ENCODE measurements at regions not wholly inside any gene's neighbourhood (a gene's known extent, or its start where the extent isn't known, plus 50 kb on each side); places are given as distances from the start of the nearest gene placed in this dataset.
"Not testable (repeated sequence)": the region's sequence is repeated elsewhere in the genome, so short reads cannot be mapped to it uniquely, and the experiment has no call there.

DNA sequence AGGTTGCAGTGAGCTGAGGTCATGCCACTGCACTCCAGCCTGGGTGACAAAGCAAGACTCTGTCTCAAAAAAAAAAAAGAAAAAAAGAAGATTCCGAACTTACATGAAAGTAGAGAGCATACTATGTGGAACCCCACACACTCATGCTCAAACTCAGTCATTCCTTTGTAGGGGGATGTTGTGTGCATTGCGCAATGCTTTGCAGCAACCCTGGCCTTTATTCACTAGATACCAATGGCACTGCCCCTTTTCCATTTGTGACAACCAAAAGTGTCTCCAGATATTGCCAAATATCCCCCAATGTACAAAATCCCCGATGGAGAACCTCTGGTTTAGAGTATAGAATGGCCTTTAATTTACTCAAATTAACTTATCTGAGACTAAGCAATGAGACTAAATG is 158.6 kb downstream of the GJA1 start:
- no peak for DNase-seq (ENCODE audit: low read depth)

GRCh38 chr6:121595646-121596045 is 160.2 kb downstream of the GJA1 start:
- no peak for DNase-seq (ENCODE audit: low read depth)

DNA sequence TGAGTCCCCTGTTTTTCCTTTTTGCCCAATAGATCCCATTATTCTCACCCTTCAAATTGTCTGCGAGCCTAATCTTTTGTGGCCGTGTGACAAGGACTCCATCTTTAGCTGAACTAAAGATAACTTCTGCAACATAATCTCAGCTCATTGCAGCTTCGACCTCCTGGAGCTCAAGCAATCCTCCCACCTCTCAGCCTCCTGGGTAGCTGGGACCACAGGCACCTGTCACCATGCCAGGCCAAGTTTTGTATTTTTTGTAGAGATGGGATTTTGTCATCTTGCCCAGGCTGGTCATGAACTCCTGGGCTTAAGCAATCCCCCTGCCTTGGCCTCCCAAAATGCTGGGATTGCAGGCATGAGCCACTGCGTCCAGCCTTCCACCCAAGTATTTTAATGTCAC is 161.0 kb downstream of the GJA1 start:
- peak; percentile 10 for DNase-seq (ENCODE audit: low read depth)

GRCh38 chr6:121597654-121598053 is 162.2 kb downstream of the GJA1 start:
- DNase-seq (ENCODE audit: low read depth) = peak; percentile 32

GRCh38 chr6:121599331-121599730 is 163.9 kb downstream of the GJA1 start:
- DNase-seq (ENCODE audit: low read depth) = not testable (repeated sequence)

GRCh38 chr6:121600389-121601168 is 165.1 kb downstream of the GJA1 start:
- DNase-seq (ENCODE audit: low read depth) = no peak

GRCh38 chr6:121603486-121603885 is 168.0 kb downstream of the GJA1 start:
- DNase-seq (ENCODE audit: low read depth) = no peak

DNA sequence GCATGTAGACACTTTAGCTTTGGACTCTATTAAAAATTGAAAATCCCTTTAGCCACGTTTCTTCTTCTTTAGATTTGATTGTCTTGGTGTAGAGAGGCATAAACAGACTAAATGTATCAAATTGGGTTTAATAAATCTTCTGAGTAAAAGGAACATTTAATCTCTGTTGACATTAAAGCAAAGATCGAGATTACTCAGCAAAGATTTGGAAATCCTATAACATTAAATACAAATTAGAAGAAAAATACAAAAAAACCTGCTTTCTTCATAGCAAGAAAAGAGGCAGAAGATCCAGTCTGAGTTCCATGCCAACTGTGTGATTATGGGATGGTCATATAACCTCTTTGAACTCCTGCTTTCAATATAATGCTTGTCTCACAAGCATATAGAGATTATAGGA is 172.3 kb downstream of the GJA1 start:
- DNase-seq (ENCODE audit: low read depth) = no peak

DNA sequence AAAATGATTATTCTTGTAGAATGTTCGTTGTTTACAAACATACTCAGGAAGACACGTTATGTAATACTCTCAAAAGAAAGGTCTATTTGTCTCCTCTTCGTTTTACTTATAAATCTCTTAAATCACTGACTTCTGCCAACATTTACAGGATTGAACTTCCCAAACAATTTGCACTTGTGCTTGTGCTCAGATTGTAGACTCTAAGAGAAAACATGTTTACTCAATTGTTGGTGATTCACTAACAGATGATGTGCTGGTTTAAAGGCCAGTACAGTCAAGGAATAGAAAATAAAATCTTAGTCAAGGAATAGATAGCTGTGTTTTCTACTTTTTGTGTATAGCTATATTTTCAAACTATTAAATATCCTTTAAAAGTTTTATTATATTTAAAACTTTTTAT is 172.8 kb downstream of the GJA1 start:
- DNase-seq (ENCODE audit: low read depth) = no peak

DNA sequence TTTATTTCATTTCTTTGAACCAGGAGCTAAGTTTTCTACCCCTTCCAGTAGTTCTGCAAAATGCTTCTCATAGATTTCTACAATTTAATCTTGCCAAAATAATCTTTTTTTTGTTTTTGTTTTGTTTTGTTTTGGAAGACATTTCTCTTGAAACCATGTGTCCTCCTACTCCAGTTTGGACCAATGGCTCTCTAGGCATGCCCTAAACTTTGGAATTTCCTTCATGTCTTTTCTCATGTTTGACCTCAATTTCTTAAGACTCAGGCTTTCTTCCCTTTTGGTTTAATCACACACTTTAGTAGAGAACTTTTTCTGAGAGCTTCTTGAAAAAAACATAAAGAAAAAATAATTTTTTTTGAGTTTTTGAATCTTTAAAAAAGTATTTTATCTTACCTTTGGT is 173.8 kb downstream of the GJA1 start:
- no peak for DNase-seq (ENCODE audit: low read depth)

DNA sequence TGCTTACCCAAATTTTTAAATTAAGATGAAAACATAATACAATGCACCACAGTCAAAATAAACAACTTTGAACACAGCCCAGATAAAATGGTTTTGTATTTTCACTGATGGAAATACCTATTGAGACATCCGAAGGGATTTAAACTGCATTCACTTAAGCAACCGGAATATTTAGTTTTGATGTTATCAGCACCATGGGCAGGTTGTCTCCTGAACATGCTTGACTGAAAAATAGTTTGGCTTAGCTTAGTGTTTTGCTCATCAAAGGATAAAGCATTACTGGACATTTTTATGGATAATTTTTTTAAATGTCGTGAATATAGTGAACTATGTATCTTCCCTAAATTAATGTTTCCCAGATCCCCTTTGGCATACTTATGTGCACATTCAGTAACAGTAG is 177.5 kb downstream of the GJA1 start:
- no peak for DNase-seq (ENCODE audit: low read depth)

DNA sequence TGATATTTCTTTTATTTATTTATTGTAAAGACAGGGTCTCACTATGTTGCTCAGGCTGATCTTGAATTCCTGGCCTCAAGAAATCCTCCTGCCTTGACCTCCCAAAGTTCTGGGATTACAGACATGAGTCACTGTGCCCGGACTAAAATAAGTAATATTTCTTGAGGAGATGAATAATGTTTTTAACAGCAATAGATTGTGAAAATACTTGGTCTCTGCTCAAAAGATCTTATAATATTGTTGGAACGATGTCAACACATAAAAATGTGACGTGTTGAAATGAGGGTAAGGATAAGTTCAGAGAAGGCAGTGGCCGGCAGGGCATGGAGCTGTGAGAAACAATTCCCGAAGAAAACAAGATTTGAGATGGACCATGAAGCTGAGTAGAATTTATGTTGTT is 178.7 kb downstream of the GJA1 start:
- DNase-seq (ENCODE audit: low read depth) = no peak

DNA sequence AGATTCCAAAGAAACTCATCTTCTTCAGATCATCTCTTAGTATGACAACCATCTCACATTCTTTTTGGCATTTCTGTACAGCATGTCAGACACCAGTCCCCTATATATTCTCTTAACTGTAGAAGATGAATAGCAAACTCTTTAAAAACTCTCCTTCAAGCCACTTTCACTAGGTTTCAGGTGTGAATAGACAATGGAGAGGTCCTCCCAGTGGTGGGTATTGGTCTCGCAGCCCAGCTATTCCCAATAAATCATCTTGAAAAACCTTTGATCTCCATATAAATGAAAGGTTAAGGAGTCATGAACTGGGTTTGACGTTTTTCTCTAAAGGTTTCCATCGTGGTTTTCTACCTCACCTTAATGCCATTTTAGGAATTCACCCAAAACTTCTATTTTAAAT is 180.0 kb downstream of the GJA1 start:
- no peak for DNase-seq (ENCODE audit: low read depth)

DNA sequence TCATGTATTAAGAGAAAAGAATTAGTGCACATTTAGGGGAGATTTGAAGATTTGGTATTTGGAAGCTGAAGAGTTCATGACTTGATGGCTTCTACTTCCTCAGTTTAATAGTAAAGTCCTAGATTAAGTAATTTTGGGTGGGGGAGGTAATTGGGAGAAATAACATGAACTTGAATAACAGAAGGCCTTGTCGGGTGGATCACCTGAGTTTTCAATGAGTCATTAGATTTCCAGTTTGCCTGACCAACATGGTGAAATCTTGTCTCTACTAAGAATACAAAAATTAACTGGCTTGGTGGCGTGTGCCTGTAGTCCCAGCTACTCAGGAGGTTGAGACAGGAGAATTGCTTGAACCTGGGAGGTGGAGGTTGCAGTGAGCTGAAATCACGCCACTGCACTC is 181.0 kb downstream of the GJA1 start:
- DNase-seq (ENCODE audit: low read depth) = no peak

GRCh38 chr6:121617388-121617787 is 181.9 kb downstream of the GJA1 start:
- no peak for DNase-seq (ENCODE audit: low read depth)

- no peak for DNase-seq (ENCODE audit: low read depth)
Measured at GRCh38 chr6:121619013-121619412, 183.6 kb downstream of the GJA1 start.

GRCh38 chr6:121619987-121620740 is 184.7 kb downstream of the GJA1 start:
- no peak for DNase-seq (ENCODE audit: low read depth)

DNA sequence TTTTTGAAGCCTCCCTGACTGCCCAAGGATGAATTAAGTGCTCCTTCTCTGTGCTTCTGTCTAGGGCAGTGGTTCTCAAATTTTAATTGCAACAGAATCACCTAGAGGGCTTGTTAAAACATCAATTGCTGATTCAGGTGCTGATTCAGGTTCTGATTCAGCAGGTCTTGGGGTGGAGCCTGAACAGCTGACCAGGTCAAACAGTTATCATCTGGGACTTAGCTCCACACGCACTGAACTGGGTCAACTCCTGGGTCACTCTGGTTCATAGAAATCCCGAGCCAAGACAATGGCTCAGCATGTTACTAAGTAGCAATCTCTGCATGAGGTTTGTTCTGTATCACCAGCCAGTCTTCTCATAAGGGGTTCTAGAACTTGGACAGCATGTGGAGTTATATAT is 192.3 kb downstream of the GJA1 start:
- DNase-seq (ENCODE audit: low read depth) = no peak

- DNase-seq (ENCODE audit: low read depth) = no peak
Measured at GRCh38 chr6:121630716-121631115, 195.3 kb downstream of the GJA1 start.

GRCh38 chr6:121631752-121632151 is 196.3 kb downstream of the GJA1 start:
- not testable (repeated sequence) for DNase-seq (ENCODE audit: low read depth)

DNA sequence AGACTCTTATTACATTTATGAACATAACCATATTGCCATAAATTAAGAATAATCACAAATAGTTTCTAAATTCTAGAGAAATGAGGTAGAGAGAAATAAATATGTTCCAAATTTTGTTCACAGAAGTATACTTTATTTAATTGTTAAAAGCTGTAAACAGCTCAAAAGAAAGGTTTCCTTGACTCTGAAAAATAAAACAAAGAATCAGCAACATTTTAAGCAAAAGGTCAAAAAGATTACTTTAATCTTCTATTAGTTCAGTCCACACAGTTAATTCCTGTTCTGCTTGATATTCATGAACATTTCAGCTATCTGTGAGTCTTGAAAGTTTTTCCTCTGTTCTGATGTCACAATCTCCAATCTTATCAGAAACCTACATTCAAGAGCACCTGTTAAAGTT is 197.9 kb downstream of the GJA1 start:
- DNase-seq (ENCODE audit: low read depth) = no peak

DNA sequence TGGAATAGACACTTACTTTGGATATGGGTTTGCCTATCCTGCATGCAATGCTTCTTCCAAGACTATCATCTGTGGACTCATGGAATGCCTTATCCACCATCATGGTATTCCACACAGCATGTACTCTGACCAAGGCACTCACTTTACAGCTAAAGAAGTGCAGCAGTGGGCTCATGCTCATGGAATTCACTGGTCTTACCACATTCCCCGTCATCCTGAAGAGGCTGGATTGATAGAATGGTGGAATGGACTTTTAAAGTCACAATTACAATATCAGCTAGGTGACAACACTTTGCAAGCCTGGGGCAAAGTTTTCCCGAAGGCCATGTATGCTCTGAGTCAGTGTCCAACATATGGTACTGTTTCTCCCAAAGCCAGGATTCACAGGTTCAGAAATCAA is 199.1 kb downstream of the GJA1 start:
- not testable (repeated sequence) for DNase-seq (ENCODE audit: low read depth)

- no peak for DNase-seq (ENCODE audit: low read depth)
Measured at GRCh38 chr6:121635355-121635754, 199.9 kb downstream of the GJA1 start.

All from Daoy (cell line).